Endothelial cell (in vitro differentiated cells): ENCODE measurements at regions not wholly inside any gene's neighbourhood (a gene's known extent, or its start where the extent isn't known, plus 50 kb on each side); places are given as distances from the start of the nearest gene placed in this dataset.

Experiments used
- DNase-seq: peaks from one replicate; pipeline ENCODE4 v3.0.0; 2021; ENCODE audit warnings: low spot score
- H3K27ac Mint-ChIP-seq: one replicate; pipeline ENCODE4 v1.8.0; 2021; ENCODE audit warnings: mixed read lengths, inconsistent platforms; ENCODE audit not compliant: unreplicated experiment
- H3K27me3 Mint-ChIP-seq: one replicate; pipeline ENCODE4 v1.8.0; 2021; ENCODE audit warnings: mild to moderate bottlenecking, moderate library complexity, mixed read lengths, inconsistent platforms; ENCODE audit not compliant: unreplicated experiment
- H3K36me3 Mint-ChIP-seq: one replicate; pipeline ENCODE4 v1.8.0; 2021; ENCODE audit warnings: mild to moderate bottlenecking, low read depth, mixed read lengths, inconsistent platforms; ENCODE audit not compliant: unreplicated experiment
- H3K4me1 Mint-ChIP-seq: one replicate; pipeline ENCODE4 v1.8.0; 2021; ENCODE audit warnings: mild to moderate bottlenecking, mixed read lengths, inconsistent platforms; ENCODE audit not compliant: unreplicated experiment
- H3K4me3 Mint-ChIP-seq: one replicate; pipeline ENCODE4 v1.8.0; 2021; ENCODE audit warnings: mild to moderate bottlenecking, mixed read lengths, inconsistent platforms; ENCODE audit not compliant: unreplicated experiment
- H3K9me3 Mint-ChIP-seq: one replicate; pipeline ENCODE4 v1.8.0; 2021; ENCODE audit warnings: mixed read lengths, inconsistent platforms; ENCODE audit not compliant: unreplicated experiment
- TF ChIP-seq, protein P1 (sequence below): fragments of 200-600 bp; sonication (generic); IDR thresholded peaks from one replicate; pipeline ENCODE4 v1.5.0; 2021; ENCODE audit warnings: antibody characterized with exemption; ENCODE audit not compliant: unreplicated experiment

GRCh38 chr13:106362707-106363106 lies 172.8 kb downstream of the EFNB2 start:
- TF ChIP-seq, protein P1, sequence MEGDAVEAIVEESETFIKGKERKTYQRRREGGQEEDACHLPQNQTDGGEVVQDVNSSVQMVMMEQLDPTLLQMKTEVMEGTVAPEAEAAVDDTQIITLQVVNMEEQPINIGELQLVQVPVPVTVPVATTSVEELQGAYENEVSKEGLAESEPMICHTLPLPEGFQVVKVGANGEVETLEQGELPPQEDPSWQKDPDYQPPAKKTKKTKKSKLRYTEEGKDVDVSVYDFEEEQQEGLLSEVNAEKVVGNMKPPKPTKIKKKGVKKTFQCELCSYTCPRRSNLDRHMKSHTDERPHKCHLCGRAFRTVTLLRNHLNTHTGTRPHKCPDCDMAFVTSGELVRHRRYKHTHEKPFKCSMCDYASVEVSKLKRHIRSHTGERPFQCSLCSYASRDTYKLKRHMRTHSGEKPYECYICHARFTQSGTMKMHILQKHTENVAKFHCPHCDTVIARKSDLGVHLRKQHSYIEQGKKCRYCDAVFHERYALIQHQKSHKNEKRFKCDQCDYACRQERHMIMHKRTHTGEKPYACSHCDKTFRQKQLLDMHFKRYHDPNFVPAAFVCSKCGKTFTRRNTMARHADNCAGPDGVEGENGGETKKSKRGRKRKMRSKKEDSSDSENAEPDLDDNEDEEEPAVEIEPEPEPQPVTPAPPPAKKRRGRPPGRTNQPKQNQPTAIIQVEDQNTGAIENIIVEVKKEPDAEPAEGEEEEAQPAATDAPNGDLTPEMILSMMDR, result no peak
- H3K36me3 Mint-ChIP-seq, result no peaks in the 10 kb centered on the region
- no peak overlapping the region for H3K27ac Mint-ChIP-seq
- peaks cover 12% of the 10 kb centered on the region for H3K4me1 Mint-ChIP-seq
- H3K9me3 Mint-ChIP-seq, result no peaks in the 10 kb centered on the region
- DNase-seq, result no peak
- H3K27me3 Mint-ChIP-seq, result no peaks in the 10 kb centered on the region
- H3K4me3 Mint-ChIP-seq, result no peak overlapping the region

DNA sequence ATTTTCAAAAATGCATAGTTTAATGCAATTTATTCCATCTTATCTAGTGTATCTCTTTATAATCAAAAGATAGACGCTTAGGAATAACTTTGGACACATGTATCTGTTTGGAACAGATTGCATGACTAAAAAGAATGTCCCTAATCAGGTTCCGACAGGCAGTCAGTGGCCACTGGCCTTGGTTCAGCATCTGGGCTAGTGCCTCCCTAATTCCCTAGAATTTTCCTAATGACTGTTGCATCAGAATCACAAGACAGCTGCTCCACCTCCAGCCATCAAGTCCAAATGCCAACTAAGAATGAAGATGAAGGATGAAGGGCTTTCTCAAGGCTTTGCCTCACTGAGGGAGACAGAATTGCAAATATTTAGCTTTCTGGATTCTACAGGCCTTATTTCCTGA lies 173.8 kb downstream of the EFNB2 start:
- Mint-ChIP-seq H3K4me3 (no peak overlapping the region), H3K4me1 (peaks cover 8% of the 10 kb centered on the region), H3K27ac (no peak overlapping the region), H3K27me3 (no peaks in the 10 kb centered on the region), H3K36me3 (no peaks in the 10 kb centered on the region), H3K9me3 (no peaks in the 10 kb centered on the region)
- DNase-seq, result no peak
- TF ChIP-seq, protein P1, result no peak

DNA sequence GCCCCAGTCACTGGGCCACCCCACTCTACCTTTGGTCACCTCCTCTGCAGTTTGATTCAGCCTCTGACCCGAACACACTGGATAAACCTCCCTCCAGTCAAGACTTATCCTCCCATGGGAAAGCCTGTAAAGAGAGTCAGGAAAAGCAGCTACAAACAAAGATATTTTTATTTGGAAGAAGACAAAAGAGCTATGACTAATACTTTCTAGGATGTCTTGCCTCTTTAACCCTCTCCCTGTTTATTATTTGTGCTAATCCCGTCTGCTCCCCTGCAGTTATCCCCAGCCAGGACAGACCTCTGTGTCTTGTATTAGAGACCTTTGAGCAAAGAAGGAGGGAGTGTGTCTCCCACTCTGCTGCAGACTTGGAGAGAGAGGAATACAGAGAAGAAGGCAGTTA lies 178.3 kb downstream of the EFNB2 start:
- Mint-ChIP-seq H3K9me3 (no peaks in the 10 kb centered on the region), H3K27me3 (no peaks in the 10 kb centered on the region), H3K36me3 (no peaks in the 10 kb centered on the region), H3K27ac (no peak overlapping the region), H3K4me3 (no peak overlapping the region), H3K4me1 (peaks cover 4% of the 10 kb centered on the region)
- TF ChIP-seq, protein P1, result no peak
- DNase-seq, result no peak

DNA sequence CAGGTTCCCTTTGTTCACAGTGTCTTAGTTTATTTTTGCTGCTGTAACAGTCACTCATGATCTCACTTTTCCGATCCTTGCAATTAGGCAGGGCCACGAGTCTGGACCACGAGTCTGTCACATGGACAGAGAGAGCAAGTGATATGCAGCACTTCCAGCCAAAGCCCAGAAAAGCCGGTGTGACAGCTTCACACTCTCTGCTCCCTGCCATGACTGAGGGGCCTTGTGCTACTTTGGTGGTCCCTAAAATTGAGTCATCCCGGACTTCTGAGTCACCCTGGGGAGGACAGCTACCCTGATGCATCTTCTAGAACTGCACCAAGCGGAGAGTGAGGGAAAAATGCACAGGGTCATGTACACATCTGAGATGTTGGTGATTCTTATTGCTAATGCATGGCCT lies 179.6 kb downstream of the EFNB2 start:
- TF ChIP-seq, protein P1, result no peak
- Mint-ChIP-seq H3K9me3 (no peaks in the 10 kb centered on the region), H3K27ac (no peak overlapping the region)

GRCh38 chr13:106354961-106355360 lies 180.5 kb downstream of the EFNB2 start:
- Mint-ChIP-seq H3K9me3 (no peaks in the 10 kb centered on the region), H3K27ac (no peak overlapping the region), H3K36me3 (no peaks in the 10 kb centered on the region), H3K4me1 (peaks cover 8% of the 10 kb centered on the region), H3K4me3 (no peak overlapping the region), H3K27me3 (no peaks in the 10 kb centered on the region)
- TF ChIP-seq, protein P1, result no peak
- DNase-seq, result no peak

More for the DNA sequence above, 179.6 kb downstream of the EFNB2 start:
- Mint-ChIP-seq H3K36me3 (no peaks in the 10 kb centered on the region), H3K4me3 (no peak overlapping the region), H3K4me1 (peaks cover 8% of the 10 kb centered on the region), H3K27me3 (no peaks in the 10 kb centered on the region)
- no peak for DNase-seq
